Panc1 (cell line): ENCODE measurements at regions not wholly inside any gene's neighbourhood (a gene's known extent, or its start where the extent isn't known, plus 50 kb on each side); places are given as distances from the start of the nearest gene placed in this dataset.

Source experiments
- ATAC-seq: fragments of 200-7000 bp; cut with Tn5 transposase; 2 replicates; pipeline ENCODE4 v1.9.1; 2020; ENCODE audit warnings: mild to moderate bottlenecking, moderate library complexity
- BruUV-seq: library from RNA; stranded (reverse); fragments of 400-500 nt; replicated peaks from 2 replicates; lab custom pipeline; 2021; lab: Mats Ljungman, UMichigan
- CTCF ChIA-PET: fragments of 300-600 bp; sonication (Branson Sonifier 250); formaldehyde crosslinking; loops from one replicate; lab custom pipeline; 2022; ENCODE audit warnings: antibody characterized with exemption; lab: Charles Lee
- POLR2A ChIA-PET: fragments of 300-600 bp; sonication (Branson Sonifier 250); formaldehyde crosslinking; loops from one replicate; lab custom pipeline; 2022; ENCODE audit warnings: antibody characterized with exemption; lab: Charles Lee
- DNase-seq: peaks from one replicate; pipeline ENCODE4 v3.0.0-alpha.2; 2010; ENCODE audit warnings: low read depth, low spot score
- H3K27ac ChIP-seq: 2 replicates; pipeline ENCODE4 v1.5.1; 2011; ENCODE audit warnings: mild to moderate bottlenecking, low read length, inconsistent platforms
- H3K27me3 ChIP-seq: fragments of 200-500 bp; sonication (Bioruptor generic); 2 replicates; pipeline ENCODE4 v1.6.0; 2014; ENCODE audit warnings: low read length, inconsistent platforms; ENCODE audit not compliant: control insufficient read depth, insufficient read depth
- H3K36me3 ChIP-seq: fragments of 200-500 bp; sonication (Bioruptor generic); 2 replicates; pipeline ENCODE4 v1.5.1; 2014; ENCODE audit warnings: inconsistent platforms, mild to moderate bottlenecking, low read length, moderate library complexity; ENCODE audit not compliant: control insufficient read depth, insufficient read depth
- H3K4me1 ChIP-seq: 2 replicates; pipeline ENCODE4 v1.5.1; 2011; ENCODE audit warnings: inconsistent platforms, mild to moderate bottlenecking, low read length, moderate library complexity; ENCODE audit not compliant: control insufficient read depth, insufficient read depth
- H3K4me3 ChIP-seq, 2 experiments: 2 replicates each; pipeline ENCODE4 v1.5.1; 2011 to 2012; ENCODE audit warnings: low read depth in 2 of 2, low read length in 2 of 2, mild to moderate bottlenecking in 2 of 2, inconsistent platforms in 1 of 2, moderate library complexity in 1 of 2
- H3K9me3 ChIP-seq: fragments of 200-500 bp; sonication (Bioruptor generic); 2 replicates; pipeline ENCODE4 v1.5.1; 2014; ENCODE audit warnings: low read depth, mild to moderate bottlenecking, inconsistent platforms, low read length, moderate library complexity; ENCODE audit not compliant: control insufficient read depth, insufficient read depth
- CTCF ChIP-seq: fragments of 450-650 bp; IDR thresholded peaks from 2 replicates; pipeline ENCODE4 v1.5.1; 2017; ENCODE audit warnings: mild to moderate bottlenecking
- POLR2AphosphoS5 ChIP-seq: IDR thresholded peaks from 2 replicates; pipeline ENCODE4 v1.6.1; 2012; ENCODE audit warnings: mild to moderate bottlenecking, low read depth, low read length, moderate library complexity
- REST ChIP-seq, 2 experiments: IDR thresholded peaks; 2 replicates each; pipeline ENCODE4 v1.6.1; 2011 to 2012; ENCODE audit warnings: low read depth in 2 of 2, control low read depth in 1 of 2, low read length in 1 of 2, mild to moderate bottlenecking in 1 of 2, moderate library complexity in 1 of 2; ENCODE audit not compliant: insufficient read depth in 1 of 2
- SIN3A ChIP-seq: IDR thresholded peaks from 2 replicates; pipeline ENCODE4 v1.6.1; 2012; ENCODE audit warnings: low read depth, mild to moderate bottlenecking, low read length, moderate library complexity, borderline replicate concordance; ENCODE audit not compliant: insufficient read depth
- TCF7L2 ChIP-seq: IDR thresholded peaks from 2 replicates; pipeline ENCODE4 v1.6.1; 2011; ENCODE audit warnings: mild to moderate bottlenecking, low read depth, low read length, inconsistent platforms
- in situ Hi-C: cut with HindIII; loops from 2 replicates; pipeline ENCODE4 v1.10.0; 2016; ENCODE audit warnings: low sequenced_read_pairs, low pct_unique_long_range_greater_than_20kb
- intact Hi-C: fragments of 100-400 bp; cut with micrococcal nuclease; formaldehyde crosslinking; loops from one replicate; pipeline ENCODE4 v1.10.0; 2022; ENCODE audit not compliant: unreplicated experiment

- no peaks in the 10 kb centered on the region for H3K36me3 ChIP-seq
- H3K9me3 ChIP-seq, result no peaks in the 10 kb centered on the region
- no peak for DNase-seq
- H3K4me1 ChIP-seq, result no peaks in the 10 kb centered on the region
- intact Hi-C loops (no loop called here), in situ Hi-C loops (no loop called here)
- TF ChIP-seq POLR2AphosphoS5 (no peak), SIN3A (no peak), REST (IDR thresholded peaks at IDR 0.05; ENCODE audit: insufficient read depth in 1 of 2, low read depth in 2 of 2, low read length in 1 of 2) (no peak), CTCF (no peak)
- CTCF ChIA-PET, result no interaction called here
- H3K4me3 ChIP-seq, result no peak overlapping the region
- H3K27me3 ChIP-seq, result no peaks in the 10 kb centered on the region
- H3K27ac ChIP-seq, result no peak overlapping the region
- POLR2A ChIA-PET, result no interaction called here
- ATAC-seq, result no peak
- no TSS peak for BruUV-seq
These were observed 155.0 kb upstream of the CTTNBP2 start for GRCh38 chr7:118028226-118028625.

GRCh38 chr7:118029826-118030422 is 154.0 kb upstream of the LSM8 start:
- ATAC-seq, result no peak
- H3K27me3 ChIP-seq, result no peaks in the 10 kb centered on the region
- no peaks in the 10 kb centered on the region for H3K36me3 ChIP-seq
- no peak for TF ChIP-seq CTCF
- TF ChIP-seq POLR2AphosphoS5, result no peak
- no peak for TF ChIP-seq SIN3A
- TF ChIP-seq REST (IDR thresholded peaks at IDR 0.05; ENCODE audit: insufficient read depth in 1 of 2, low read depth in 2 of 2, low read length in 1 of 2), result no peak
- TF ChIP-seq TCF7L2, result no peak
- ChIA-PET CTCF (no interaction called here), POLR2A (no interaction called here)
- in situ Hi-C loops (no loop called here), intact Hi-C loops (no loop called here)
- no peak for DNase-seq
- no peak overlapping the region for H3K27ac ChIP-seq
- H3K9me3 ChIP-seq, result no peaks in the 10 kb centered on the region
- H3K4me3 ChIP-seq, result no peak overlapping the region
- no peaks in the 10 kb centered on the region for H3K4me1 ChIP-seq
- BruUV-seq, result no TSS peak
